ENCODE measurements at regions not wholly inside any gene's neighbourhood (a gene's known extent, or its start where the extent isn't known, plus 50 kb on each side); places are given as distances from the start of the nearest gene placed in this dataset.

DNA sequence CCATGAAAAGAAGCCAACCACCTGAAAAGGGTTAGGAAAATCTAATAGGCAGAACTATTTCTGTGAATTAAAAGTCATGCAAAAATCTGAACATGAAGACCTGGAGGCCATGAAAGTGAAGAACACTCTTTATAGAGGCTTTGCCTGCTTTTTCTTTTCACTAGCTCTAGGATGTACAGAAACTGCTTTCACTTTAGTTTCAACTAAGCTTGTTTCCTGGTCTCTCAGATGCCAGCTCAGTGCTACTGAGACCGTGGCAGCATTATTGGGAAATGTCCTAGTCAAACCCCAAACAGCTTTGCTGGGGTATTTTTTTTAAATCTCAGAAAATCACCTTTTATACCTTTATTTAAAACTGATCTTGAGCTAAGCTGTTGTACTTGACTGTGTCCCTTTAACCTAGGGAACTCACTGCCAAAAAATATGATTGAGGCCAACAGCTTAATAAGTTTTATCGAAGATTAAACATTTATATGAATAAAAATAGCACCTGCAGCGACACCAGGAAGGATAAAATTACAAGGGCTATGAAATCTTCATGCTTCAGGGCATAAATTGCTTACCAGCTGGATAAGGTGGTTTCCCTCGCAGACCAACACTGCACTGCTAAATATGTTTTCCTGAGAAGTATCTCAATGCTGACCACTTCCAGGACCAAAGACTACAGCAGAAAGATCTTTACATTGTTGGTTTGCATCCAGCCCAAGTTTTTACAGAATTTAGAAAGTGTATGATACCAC lies 621.8 kb upstream of the ZFHX3 start:
- no peak for ATAC-seq

DNA sequence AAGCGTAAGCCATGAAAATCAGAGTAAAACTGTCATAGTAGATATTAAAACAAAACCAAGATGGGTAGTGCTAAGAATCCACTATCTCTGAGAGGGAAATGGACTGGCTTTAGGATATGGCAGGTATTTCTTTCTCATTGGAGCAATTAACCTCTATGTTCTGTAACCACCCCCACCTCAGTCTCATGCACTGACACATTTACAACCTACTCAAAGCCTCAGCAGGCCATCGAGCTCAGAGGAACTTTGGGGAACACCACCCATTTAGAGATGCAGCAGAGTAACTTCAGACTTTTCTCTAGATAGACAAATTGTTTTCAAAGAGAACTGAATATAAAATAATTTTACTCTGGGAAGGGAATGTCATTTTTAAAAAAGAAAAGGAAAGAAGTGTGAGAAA lies 615.8 kb upstream of the ZFHX3 start:
- ATAC-seq, result no peak

DNA sequence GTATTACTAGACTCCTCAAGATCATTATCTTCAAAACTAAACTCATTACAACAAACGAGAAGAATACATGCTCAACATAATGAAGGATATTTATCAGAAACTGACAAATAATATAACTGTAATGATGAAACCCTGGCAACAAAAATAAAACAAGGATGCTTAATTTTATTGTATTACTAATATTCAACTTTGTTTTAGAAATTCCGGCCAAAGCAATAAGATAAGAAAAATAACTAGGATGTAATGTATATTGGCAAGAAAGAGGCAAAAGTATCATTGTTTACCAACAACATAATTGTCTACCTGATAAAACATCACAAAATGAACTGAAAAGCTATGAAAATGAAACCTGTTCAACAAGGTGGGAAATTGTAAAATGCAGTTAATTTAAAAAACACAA lies 588.3 kb upstream of the ZFHX3 start:
- no peak for ATAC-seq

DNA sequence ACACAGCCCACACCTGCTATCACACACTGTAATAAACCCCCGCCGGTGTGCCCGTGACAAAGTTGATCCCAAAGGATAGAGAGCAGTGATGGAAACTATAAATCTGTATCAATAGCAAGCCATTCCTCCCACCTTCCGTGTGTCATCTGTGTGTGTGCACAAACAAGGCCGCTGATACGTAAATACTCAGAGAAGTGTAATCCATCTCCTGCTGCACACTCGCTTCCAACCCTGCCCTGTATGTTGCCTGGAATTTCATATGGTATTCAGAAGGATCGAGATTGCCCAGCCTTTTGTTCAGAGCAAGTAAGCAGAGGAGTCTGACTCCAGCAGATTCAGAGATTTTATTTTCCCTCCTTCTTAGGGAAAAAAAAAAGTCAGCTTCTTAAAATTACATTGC lies 581.1 kb upstream of the ZFHX3 start:
- ATAC-seq, result no peak

DNA sequence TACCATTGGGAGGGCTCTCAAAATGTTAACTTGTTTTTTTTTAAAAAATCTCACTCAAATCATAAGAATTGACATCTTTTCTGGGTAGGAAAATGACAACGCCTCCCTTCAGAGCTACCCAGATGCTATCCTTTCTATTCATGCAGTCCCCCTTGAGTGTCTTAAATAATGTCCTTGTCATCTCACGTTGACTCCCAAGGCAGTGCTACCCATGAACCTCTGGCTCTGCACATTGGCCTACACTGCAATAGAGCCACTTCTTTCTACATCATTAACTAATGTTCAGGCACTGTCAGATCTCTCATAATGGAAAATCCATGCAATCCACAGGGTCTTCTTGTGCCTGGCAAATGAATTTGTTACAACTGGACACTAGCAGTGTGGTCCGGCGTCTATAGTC lies 569.8 kb upstream of the ZFHX3 start:
- ATAC-seq, result no peak

DNA sequence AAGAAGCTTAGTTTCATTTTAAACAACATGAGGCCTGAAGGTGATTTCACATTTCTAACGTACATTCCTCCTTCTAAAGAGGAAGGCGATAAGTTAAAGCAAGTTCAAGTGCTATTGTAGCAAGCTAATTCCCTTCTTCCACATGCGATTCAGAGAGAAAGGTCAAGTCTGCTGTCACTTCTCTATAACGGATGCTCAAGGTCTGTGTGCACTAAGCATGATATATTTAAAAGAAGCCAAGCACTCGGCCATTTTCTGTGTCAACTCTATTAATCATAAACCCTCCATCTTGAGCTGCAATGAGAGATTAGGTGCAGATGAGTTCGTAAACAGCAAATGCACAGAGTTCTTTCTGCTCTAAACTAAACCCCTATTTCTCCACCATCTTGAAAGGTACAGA lies 568.8 kb upstream of the ZFHX3 start:
- no peak for ATAC-seq

DNA sequence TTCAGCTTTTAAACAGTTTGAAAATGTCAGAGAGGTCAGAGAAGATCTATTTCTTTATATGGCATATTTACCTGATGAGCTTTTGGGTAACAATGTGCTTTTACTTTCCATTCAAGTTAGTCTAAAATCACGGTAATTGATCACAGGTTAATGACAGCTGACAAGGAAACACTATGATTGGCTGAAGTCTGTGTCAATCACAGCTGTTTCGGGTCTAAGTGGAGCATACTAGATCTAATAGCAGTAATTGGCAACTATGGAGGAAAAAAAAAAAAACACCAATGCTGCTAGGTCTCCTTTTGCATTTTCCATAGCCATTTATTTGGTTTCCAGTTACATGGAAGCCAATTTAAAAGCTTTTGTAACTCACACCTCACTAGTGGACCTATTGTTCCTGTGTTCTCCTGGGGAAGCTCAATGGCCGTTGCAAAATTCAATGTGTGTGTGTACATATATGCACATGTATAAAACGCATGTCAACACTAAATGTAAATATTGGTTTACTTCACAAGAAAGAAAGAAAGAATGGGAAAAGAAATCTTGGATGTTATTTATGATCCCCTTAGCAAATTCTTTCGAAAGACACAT lies 568.3 kb upstream of the ZFHX3 start:
- no peak for ATAC-seq

DNA sequence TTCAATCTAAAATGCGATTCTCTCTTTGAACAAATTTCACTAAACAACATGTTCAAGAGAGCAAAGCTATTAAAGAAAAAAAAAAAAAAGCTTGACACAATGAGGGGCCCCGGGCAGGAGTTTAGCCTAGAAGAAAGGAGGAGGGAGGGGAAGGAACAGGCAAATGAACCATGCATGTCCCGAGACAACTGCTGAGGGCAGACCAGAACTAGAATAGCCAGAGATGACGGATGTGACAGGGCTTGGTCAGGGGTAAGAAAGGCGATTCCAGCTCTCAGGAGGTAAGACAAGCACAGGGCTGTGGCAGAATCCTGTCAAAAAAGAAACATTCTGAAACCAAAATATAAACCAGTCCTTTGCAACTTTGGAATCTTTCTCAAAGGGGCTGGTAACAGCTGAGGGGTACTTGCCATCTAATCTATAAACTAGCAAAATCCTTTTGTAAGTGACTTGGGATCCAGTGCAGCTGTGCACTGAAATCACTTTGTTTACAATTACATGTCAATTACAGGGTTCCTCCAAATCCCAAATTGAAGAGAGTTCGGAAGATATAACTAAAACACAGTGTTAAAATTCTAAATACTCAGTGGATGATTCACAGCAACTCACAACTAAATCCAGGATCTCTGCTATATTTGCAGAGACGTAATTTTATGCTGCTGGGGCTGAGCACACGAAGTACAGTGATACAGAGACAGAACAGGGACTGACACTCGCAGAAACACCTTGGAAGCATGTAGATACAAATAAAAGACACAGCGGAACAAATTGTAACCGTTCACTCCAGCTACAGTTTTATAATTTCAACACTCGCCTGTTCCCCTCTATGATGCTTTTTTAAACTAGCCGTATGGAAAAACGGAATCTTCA lies 567.4 kb upstream of the ZFHX3 start:
- no peak for ATAC-seq

DNA sequence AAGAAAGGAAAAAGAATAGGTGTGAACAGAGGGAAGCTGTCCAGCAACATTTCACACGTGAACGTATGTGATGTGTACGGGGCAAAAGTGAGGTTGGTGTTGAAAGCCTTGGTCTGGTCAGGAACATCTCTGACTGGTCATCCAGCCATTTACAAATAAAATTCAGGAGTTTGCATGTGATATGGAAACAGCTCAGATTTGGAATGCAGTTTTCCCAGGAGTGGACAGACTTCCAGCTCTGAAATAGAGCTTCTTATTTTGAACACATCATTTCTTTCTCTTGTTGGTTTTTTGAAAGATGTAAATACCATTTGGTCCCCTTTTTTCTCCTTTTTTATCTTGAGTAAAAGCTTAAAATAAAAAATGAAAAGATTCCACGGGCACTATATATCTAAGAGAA lies 566.2 kb upstream of the ZFHX3 start:
- ATAC-seq, result no peak

DNA sequence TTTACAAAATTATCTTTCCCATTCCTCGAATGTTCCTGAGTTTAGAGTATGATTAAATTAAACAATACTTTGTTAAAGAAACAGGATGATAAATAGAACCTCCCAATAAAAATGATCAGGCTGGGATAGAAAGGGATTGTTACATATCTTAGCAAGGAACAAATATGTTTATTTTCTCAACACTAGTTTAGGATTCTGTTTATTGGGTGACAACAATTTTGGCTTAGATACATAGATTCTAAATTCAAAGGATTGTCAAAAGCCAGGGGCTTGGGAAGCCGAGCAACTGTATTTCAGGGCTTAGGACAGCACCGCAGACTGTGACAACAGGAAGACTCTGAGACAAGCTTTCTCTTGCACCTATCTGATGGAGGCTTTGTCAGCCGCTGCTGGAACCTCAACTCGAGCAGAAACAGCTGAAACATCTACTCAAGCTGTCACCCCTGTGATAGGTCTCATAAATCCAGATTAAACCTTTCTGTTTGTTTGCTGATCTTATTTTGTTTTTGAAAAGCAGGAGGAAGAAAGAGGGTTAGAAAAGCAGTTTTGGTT lies 562.8 kb upstream of the ZFHX3 start:
- ATAC-seq, result no peak

DNA sequence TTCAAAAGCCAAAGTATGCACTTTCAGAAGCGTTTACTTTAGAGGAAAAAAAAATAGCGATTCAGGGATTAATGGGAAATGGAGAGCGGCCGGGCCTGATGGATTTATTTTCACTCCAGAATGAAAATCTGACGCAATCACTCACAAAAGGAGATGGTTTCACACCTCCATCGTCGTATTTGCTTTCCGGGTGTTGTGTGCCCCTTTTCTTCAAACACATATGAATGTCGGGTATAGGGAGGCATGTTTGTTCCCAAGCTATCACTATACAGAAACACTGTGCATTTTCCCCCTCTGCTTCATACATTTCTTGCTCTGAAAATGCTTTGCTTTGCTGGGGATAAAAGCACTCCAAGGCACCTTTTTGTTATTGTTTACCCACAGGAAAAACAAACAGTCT lies 562.2 kb upstream of the ZFHX3 start:
- no peak for ATAC-seq

DNA sequence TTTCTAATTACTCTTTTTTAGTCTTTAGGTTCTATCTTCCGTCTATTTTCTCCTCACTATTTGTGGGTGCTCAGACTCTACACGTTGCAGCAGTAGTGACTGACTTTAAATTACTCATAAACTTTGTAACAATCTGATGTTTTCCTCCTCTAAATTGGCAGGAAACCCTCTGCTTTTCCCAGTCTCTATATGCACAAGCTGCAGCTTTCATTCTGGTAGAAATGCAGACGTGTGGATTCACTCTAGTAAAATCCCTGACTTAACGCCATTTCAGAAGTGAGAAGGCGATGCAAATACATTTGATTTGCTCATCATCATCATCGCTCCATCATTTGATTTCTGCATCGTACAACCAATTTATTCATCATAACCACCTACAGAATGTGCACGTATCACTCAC lies 561.0 kb upstream of the ZFHX3 start:
- ATAC-seq, result no peak

DNA sequence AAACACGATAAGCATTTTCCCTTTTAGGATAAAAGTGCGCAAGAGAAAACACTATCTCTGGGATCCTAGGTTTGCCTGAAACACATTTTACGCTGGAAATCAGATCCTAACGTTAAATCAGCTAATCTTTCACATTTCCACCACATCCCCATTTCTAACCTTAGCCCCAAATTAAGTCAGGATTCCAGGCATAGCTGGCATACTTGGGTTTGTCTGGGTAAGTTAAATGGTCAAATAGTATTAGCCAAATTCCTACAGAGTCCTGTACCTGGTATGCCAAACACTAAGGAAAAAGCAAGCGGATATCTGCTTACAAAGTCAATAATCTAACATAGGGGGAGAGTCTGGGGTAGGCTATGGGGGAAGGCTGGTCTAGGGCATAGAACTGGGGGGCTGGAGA lies 557.4 kb upstream of the ZFHX3 start:
- no peak for ATAC-seq

DNA sequence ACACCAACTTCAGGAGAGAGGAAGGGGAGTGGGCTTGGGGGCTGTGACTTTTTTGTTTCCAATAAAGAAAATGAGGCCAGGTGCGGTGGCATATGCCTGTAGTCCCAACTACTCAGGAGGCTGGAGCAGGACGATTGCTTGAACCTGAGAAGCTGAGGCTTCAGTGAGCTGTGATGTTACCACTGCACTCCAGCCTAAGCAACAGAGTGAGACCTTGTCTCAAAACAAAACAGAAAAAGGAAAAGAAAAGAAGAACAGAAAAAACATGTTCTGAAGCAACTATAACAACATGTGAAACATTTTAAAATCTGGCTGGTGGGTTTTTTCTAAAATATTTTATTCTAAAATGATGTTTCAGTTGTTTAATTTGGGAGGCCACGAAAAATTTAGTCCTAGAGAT lies 554.0 kb upstream of the ZFHX3 start:
- ATAC-seq, result no peak

DNA sequence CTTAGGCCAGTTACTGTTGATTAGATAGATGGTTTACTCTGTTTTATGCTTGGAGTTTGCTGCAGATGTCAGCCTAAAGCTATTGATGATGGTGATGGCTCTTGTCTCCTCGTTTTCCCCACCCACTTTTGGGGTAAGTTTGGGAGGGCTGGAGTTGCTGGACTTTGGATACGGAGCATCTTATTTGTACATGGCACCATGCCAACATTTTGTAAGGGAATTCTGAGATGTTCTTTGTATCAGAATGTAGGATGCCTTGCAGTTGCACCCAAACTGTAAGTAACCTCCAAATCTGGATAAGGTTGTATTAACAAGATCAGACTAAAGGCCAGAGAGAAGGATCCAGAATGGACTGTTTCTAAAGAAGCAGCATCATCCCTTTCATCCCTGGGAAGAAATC lies 551.9 kb upstream of the ZFHX3 start:
- no peak for ATAC-seq

DNA sequence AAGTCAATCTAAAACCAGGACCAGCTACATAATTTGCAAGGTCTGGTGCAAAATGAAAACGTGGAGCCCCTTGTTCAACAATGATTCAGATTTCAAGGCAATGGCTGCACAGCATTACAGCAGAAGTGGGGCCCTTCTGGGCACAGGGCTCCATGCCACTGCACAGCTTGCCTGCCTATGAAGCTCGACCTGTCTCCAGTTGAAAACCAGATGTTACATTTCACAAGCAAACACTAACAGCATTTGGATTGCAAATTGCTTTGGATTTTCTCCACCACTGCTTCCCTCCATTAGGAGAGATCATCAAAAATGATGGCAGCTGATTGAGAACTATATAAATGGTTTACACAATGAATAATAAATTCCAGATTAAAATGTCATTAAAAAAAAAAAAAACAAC lies 551.4 kb upstream of the ZFHX3 start:
- ATAC-seq, result no peak

DNA sequence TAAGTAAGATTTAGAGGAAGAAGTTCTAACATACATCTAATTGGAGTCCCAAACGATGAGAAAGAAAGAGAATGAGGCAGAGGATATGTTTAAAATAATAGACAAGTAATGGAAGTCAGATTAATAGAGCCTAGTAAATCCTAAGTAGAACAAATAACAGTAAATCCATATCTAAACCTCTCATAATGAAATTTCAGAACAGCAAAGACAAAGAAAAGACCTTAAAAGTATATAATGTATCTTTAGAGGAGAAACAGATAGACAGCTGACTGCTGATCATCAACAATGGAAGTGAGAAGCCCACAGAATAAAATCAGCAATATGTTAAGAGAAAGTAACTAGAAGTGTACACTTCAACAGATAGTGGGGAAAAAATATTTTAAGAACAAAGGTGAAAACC lies 536.2 kb upstream of the ZFHX3 start:
- ATAC-seq, result no peak

DNA sequence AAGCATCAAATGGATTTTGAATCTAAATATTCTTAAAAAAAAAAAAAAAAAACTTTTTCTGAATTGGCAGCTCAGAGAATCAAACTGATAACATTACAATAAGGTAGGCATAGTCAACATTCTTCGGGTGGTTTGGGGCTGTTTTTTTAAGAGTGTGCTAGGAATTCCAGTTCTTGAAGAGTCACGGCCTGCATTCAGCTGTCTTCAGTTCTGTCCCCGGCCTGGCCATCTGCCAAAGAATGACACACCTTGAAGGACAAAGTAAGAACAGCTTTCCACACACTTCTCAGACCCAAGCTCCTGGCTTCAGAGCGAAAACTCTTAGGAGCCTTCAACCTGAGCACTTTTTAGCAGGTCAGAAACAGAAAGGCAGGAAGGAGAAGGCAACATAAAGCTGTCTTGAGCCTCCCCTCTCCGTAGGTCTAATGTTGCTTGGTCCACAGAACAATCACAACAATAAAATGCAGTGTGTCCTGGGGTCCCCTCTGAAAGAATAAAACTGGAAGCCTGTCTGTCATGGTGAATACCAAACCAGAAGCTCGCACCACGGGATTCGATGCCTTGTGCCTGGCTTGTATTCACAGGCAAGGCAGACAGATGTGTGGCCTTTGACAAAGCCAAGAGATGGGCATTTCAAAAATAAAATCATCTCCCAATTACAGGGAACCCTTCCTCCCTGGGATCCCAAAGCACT lies 524.4 kb upstream of the ZFHX3 start:
- no peak for ATAC-seq

DNA sequence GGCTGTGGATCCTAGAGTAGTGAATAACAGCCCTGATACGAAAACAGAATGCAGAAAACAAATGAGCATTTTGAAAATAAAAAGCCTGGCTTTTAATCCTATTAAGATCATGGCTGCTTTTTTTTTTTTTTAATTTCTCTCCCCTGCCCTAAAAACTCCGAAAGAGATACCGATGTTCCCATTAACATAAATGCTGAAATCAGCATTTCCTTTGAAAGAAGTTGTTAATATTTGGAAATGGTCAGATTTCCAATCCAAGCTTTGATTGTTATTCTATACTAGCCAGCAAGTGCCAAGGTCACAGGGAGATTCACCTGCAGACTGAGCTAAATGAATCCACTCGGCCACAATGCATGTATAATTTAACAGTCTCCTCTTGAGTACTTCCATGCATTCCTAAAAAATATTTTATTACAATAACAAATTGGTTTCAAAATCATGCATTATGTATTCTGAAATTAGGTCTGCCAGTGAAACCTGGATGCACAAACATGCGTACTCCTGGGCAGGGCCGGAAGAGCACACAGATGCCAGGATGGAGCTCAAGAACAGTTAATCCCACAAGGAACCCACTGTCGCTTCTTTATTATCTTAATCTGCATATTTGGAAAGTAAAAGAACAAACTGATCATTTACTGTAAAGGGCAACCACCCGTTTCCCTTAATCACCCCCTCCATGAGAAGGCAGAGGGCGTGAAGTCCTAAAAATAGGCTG lies 521.5 kb upstream of the ZFHX3 start:
- no peak for ATAC-seq

DNA sequence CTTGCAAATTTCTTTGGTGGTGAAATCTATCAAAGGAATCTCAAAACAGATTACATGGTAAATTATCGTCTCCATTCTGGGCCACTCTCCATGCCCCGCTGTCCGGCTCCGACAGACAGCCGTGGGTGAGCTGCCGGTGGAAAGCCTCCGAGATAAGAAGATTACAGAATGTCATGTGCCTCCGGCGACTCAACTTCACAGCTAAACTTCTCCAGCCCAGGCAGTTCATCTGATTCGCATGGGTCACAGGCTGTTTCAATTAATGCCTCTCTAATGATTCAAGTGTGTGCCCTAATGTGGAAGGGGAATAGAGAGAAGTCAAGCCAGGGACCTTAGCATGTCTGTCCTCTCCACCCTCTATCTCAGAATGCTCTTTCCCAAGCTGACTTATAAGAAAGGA lies 520.8 kb upstream of the ZFHX3 start:
- ATAC-seq, result no peak

DNA sequence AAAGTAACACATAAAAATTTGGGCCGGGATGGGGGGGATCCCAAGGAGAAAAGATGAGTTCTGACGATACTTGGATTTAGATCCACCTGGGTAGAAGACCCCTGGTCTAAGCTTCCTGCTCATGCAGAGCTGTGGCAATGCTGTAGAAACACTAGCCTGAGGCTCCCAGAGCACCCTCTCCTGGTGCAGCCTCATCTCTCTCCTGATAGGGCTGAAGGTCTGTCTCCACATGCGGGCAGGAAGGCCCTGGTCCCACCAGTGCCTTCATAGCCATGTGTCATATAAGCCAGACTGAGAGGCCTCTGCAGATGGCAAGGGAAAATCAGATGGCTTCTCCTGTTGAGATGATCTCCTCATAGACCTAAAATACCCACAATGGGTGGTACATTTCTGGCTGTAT lies 518.0 kb upstream of the ZFHX3 start:
- no peak for ATAC-seq

DNA sequence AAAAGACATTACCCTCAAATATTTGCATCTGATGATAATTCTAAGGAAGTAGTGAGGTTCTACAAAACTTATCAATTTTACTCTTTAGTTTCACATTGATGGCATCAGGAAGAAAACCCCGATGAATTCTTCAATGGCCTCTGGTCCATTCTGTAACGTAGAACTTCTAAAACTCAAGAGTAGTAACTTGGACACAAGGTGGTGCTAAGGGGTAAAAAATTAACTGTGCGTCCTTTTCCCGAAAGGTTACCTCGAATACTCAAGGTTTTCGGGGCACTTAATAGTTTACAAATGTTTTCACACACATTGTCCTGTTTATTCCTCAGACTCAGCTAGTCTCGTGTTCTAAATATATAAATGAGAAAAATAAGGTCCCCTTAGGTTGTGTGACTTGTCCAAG lies 517.3 kb upstream of the ZFHX3 start:
- no peak for ATAC-seq

DNA sequence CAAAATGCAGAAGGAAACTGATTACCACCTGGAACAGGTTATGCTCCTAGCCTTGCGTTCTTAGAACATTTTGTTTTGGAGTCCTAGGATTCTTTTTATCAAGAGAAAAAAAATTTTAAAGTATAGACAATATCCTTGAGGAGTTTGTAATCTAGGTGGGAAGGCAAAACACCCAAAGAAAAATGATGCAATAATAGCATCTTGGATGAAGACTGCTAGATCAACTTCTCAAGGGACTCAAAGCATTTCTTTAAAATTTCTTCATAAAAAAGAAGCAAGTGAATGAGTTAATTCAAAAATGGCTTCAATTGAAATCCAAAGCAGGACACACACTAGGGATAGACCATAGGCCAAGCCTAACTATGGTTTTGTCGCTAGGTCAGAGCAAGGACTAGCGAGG lies 515.8 kb upstream of the ZFHX3 start:
- no peak for ATAC-seq

All from activated CD4-positive, CD25-positive, alpha-beta regulatory T cell treated with anti-CD3 and anti-CD28 coated beads, Interleukin-2, amount 50 U/mL, for 24 hours (primary cell).